ENCODE measurements at regions not wholly inside any gene's neighbourhood (a gene's known extent, or its start where the extent isn't known, plus 50 kb on each side); places are given as distances from the start of the nearest gene placed in this dataset.

DNA sequence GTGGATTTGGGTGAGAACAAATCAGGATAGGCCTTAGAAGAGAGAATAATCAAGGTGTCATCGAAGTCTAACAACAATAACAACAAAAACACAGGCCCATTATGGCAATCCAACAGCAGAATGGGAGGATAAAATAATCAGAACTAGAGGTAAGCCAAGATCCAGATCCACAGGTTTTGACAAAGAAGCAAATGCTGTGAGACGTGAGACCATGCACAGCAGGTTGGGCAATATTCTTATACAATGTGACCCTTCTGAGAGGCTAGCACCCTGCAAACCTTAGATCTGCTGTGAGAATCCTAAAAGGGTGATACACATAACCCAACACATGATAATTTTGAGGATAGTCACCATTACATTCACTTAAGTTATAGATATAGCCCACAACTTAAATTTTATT is 352.9 kb downstream of the CDH10 start:
- intact Hi-C loops (cut with DNase I; ENCODE audit: low total_unique reads) = no loop called here
- Histone ChIP-seq H3K4me3 (no peak overlapping the region), H3K27ac (no peak overlapping the region), H3K36me3 (no peaks in the 10 kb centered on the region), H3K4me1 (no peaks in the 10 kb centered on the region), H3K9me3 (no peaks in the 10 kb centered on the region), H3K27me3 (no peaks in the 10 kb centered on the region)
- TF ChIP-seq, protein P1, sequence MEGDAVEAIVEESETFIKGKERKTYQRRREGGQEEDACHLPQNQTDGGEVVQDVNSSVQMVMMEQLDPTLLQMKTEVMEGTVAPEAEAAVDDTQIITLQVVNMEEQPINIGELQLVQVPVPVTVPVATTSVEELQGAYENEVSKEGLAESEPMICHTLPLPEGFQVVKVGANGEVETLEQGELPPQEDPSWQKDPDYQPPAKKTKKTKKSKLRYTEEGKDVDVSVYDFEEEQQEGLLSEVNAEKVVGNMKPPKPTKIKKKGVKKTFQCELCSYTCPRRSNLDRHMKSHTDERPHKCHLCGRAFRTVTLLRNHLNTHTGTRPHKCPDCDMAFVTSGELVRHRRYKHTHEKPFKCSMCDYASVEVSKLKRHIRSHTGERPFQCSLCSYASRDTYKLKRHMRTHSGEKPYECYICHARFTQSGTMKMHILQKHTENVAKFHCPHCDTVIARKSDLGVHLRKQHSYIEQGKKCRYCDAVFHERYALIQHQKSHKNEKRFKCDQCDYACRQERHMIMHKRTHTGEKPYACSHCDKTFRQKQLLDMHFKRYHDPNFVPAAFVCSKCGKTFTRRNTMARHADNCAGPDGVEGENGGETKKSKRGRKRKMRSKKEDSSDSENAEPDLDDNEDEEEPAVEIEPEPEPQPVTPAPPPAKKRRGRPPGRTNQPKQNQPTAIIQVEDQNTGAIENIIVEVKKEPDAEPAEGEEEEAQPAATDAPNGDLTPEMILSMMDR (IDR thresholded peaks at IDR 0.05) = no peak
- DNase-seq = no peak

DNA sequence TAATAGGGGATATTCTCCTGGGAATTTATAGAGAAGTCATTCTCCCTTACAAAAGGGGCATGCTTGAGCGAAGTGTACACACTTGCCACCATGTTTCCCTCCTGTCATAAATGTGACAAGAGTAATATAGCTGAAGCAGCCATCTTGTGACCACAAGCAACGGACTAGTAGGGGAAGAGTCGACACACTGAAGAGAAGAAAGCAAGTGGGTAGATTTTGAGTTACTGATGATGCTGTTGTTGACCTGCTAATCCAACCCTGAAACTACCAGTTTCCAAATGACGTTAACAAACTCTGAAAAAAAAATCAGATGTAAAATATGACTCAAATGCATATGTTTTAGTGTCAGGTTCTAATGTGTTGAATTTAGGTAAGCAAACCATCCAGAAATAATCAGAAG is 350.4 kb downstream of the CDH10 start:
- H3K9me3 ChIP-seq = no peaks in the 10 kb centered on the region

DNA sequence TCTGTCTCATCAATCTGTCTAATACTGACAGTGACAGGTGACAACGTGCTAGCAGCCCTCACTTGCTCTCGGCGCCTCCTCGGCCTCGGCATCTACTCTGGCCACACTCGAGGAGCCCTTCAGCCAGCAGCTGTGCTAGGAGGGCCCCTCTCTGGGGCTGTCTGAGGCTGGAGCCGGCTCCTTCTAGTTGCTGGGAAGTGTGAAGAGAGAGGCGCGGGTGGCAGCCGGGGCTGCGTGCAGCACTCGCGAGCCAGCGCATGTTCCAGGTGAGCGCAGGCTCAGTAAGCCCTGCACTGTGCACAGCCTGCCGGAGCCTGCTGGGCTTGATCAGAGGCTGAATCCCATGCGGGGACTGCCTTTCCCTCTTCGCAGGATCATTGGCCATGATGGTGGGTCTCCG is 330.7 kb downstream of the CDH10 start:
- Histone ChIP-seq H3K9me3 (peaks cover 0 to 21% (median 0%) of the 10 kb centered on the region in 3 donors), H3K4me3 (no peak overlapping the region), H3K36me3 (no peaks in the 10 kb centered on the region), H3K27me3 (no peaks in the 10 kb centered on the region), H3K27ac (no peak overlapping the region), H3K4me1 (no peaks in the 10 kb centered on the region)
- no peak for DNase-seq
- TF ChIP-seq, protein P1 (IDR thresholded peaks at IDR 0.05) = no peak
- intact Hi-C loops (cut with DNase I; ENCODE audit: low total_unique reads) = no loop called here

More for the DNA sequence above, 350.4 kb downstream of the CDH10 start:
- Histone ChIP-seq H3K4me1 (no peaks in the 10 kb centered on the region), H3K27ac (no peak overlapping the region), H3K4me3 (no peak overlapping the region), H3K27me3 (no peaks in the 10 kb centered on the region), H3K36me3 (no peaks in the 10 kb centered on the region)
- DNase-seq = no peak
- intact Hi-C loops (cut with DNase I; ENCODE audit: low total_unique reads) = no loop called here
- TF ChIP-seq, protein P1 (IDR thresholded peaks at IDR 0.05) = no peak

DNA sequence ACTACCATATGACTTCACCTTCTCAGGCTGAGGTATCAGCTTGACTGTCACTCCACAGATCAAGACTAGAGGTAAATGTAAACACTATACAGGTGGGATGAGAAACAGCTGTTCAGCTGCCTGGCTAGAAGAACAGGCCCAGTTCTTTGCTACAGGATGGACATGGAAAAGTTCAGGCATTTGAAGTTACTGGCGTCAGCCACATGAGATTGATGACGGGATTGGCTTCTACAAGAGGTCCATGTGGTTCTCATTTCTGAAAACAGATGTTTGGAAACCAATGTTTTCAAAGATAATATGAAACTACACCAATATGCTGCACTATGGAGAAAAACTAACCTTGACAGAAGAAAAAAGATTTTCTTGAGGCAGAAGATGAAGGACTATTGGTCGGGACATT is 324.1 kb downstream of the CDH10 start:
- TF ChIP-seq, protein P1 (IDR thresholded peaks at IDR 0.05) = no peak
- Histone ChIP-seq H3K9me3 (no peaks in the 10 kb centered on the region), H3K36me3 (no peaks in the 10 kb centered on the region), H3K27ac (no peak overlapping the region), H3K4me3 (no peak overlapping the region), H3K27me3 (no peaks in the 10 kb centered on the region), H3K4me1 (no peaks in the 10 kb centered on the region)
- DNase-seq = no peak
- intact Hi-C loops (cut with DNase I; ENCODE audit: low total_unique reads) = no loop called here

DNA sequence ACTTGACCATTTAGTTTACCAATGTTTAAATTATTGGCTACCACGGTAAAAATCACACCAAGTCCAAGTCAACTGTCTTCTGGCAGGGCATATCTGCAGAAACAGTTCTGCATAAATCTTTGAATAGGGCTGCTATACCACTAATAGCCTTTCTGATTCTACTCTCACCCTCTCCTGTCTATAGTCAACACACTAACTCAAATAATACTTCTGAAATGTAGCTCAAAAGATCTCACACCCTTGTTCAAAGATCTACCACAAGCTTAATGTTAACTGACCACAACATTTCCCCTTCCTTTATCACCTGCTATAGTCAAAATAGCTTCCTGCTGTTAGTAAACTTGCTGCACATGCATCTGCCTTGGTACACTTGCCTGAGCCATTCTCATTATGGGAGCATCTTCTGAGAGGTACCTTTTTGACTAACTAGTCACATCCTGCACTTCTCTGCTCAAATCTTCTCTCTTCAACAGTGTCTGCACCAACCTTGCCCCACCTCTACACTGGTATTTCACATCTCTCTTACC is 319.4 kb downstream of the CDH10 start:
- TF ChIP-seq, protein P1 (IDR thresholded peaks at IDR 0.05) = no peak
- DNase-seq = no peak
- Histone ChIP-seq H3K4me3 (no peak overlapping the region), H3K27ac (no peak overlapping the region), H3K9me3 (no peaks in the 10 kb centered on the region), H3K4me1 (no peaks in the 10 kb centered on the region), H3K36me3 (no peaks in the 10 kb centered on the region), H3K27me3 (no peaks in the 10 kb centered on the region)
- intact Hi-C loops (cut with DNase I; ENCODE audit: low total_unique reads) = no loop called here

GRCh38 chr5:24331531-24331930 is 313.2 kb downstream of the CDH10 start:
- Histone ChIP-seq H3K4me3 (no peak overlapping the region), H3K27me3 (no peaks in the 10 kb centered on the region), H3K27ac (no peak overlapping the region), H3K9me3 (no peaks in the 10 kb centered on the region), H3K36me3 (no peaks in the 10 kb centered on the region), H3K4me1 (no peaks in the 10 kb centered on the region)
- intact Hi-C loops (cut with DNase I; ENCODE audit: low total_unique reads) = no loop called here
- no peak for DNase-seq
- TF ChIP-seq, protein P1 (IDR thresholded peaks at IDR 0.05) = no peak

Measured in tibial artery (tissue), 4 donors.